ENCODE measurements at regions not wholly inside any gene's neighbourhood (a gene's known extent, or its start where the extent isn't known, plus 50 kb on each side); places are given as distances from the start of the nearest gene placed in this dataset.
"Not testable (repeated sequence)": the region's sequence is repeated elsewhere in the genome, so short reads cannot be mapped to it uniquely, and the experiment has no call there.

DNA sequence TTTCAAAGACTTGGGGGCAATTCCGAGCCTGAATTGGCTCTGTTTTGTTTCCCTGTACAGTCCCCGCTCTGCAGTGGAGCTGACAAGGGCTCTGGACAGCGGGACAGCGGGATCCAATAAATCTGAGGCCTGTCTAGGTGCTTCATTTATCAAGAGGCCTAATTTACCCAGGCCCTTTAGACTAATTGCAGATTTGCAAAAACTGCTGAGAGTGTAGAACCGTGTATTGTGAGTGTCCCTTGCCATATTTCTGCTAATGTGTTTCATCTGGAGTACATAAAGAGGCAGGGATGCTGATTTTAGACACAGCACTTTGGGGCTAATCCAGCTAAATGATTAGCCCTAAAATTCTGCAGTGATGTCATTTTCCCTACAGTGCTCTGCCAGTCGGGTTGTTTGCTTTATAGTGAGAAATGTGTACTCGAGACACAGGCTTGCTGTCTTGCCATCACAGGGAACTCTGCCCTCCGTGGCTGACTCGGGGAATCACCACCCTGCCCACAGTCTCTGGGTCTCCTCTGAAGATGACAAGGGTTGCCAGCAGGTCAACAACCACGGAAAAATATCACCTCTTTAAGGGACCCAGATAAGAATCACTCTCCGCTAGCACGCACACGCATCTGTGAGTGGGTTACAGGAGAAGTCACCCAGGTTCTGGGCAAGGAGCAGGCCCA lies 592.0 kb downstream of the BNC2 start:
- DNase-seq = peak; percentile 49

DNA sequence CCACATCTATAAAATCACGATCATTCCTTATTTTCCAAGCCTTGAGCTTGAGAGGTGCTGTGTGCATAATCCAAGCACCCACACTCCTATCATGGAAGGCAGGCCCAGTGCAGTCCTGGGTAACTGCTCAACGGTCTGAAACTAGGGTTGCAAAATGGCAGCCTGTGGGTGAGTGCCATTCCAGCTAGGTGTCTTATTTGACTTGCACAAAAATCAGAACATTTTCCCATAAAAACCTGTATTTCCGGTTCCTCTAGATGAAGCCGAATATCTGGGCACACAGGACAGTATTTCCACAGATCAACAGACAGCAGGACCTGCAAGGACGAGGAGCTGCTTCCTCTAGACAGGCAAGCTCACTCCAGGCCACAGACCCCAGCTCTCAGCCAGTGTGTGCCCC lies 588.8 kb downstream of the BNC2 start:
- no peak for DNase-seq

DNA sequence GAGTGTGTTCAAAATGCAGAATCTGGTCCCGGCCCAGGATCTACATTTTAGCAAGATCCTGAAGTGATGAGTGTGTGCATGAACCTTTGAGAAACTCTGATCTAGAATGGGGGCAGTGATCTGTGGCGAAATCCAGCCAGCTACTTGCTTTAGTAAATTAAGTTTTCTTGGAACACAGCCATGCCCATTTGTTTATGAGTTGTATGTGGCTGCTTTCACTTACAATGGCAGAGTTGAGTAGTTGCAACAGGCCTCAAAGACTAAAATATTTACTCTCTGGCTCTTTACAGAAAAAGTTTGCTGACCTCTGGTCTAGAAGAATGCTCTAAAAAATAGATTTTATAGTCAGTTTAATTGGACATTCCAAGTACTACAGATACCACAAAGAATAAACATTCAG lies 588.3 kb downstream of the BNC2 start:
- no peak for DNase-seq

DNA sequence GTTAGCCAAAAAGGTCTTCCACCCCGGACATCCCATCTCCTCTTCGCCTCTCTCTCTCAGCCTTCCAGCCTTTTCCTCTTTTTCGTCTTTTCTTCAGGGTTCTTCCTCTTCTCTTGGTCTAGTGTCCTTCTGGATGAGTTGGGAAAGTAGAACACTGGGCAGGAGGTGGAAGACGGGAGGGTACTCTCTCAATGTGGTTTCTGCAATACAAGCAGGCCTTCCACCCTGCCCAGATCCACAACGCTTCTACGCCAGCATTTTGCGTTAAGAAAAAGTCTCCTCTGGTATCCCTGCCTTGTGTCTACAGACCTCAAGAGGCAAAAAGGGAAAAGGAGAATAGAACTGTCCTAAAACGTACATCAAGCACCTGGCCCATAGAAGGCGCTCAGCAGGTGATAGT lies 587.8 kb downstream of the BNC2 start:
- DNase-seq = no peak

DNA sequence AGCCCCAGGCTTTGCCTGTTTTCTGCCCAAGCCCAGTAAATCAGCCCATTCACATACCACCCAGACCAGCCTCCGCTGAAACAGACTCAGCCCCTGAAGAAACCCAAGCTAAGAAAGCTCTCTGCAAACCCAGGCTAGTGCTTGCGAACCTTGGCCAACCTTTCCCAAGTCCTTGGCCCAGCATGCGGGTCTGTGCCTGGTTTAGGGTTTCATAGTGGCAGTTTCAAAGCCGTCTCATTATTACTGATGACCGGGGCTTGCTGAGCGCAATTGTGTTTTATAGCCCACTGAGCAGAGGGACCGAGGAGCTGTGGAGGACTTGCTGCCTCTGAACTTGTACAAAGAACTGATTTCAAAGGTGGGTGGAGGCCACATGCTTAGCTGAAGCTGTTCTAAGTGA lies 584.3 kb downstream of the BNC2 start:
- DNase-seq = no peak

DNA sequence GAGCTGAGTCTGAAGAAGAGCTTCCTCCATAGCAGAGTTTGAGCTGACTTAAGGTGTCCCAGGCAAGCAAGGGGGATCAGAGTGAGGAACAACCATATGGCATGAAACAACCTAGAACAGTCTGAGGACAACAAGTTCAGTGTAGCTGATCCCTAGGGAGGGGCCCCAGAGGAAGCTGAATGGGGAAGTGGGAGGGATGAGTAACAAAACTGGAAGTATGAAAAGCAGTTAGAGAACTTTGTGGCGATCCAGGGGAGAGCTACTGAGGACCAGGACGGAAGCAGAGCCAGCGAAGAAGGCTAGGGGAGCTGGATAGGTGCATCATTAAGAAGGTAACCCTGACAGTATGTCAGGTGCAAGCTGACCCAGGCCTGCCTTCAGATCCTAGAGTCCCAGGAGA lies 580.8 kb downstream of the BNC2 start:
- no peak for DNase-seq

DNA sequence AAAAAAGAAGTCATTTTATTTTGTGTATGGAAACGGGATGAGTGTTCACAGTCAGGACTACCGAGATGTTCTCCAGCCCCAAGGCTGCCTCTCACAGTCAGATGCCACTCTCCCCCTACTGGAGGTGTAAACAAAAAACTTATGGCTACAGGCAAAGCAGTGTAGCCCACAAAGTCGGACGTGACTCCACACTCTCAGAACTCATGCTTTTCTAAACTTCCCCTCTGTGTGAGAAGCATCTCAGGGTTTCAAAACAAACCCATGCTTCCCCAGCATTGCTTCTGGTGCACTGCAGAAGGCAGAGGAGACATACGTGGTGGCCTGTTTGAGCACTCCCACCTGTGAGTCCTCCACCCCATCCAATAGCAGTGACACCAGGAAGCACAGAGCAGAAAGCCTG lies 580.3 kb downstream of the BNC2 start:
- DNase-seq = no peak

DNA sequence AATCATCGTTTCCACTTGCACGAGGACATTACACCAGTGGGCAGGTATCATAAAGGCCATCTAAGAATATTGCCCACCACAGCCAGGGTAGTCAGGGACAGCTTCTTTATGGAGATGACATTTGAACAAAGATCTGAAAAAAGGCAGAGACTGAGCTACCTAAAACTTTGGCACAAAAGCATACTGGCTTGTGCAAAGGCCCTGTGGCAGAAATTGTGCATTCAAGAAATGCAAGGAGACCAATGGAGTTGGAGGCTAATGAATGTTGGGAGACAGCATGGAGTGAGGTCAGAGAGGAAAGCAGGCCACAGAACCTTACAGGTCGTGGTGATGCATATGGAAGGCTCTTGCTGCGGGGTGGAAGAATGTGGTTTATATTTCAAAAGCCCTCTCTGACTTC lies 578.5 kb downstream of the BNC2 start:
- DNase-seq = no peak

DNA sequence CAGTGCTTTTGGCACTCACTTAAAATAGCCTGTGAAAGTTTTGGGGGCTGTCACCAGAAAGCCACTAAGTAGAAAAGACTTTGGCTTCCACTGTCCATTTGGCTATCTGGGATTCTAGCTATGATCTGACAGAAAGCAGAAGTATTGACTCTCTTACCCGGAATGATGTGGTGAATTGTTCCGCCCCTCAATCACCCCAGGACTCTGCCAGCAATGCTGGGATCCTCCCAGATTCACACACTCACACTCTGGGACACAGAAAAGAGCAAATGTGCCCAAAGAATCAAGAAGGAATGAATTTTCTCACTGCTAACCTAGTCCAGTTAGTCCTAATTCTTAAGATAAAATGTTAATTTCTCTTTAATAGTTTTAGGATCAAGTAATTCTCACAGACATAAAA lies 576.9 kb downstream of the BNC2 start:
- no peak for DNase-seq

DNA sequence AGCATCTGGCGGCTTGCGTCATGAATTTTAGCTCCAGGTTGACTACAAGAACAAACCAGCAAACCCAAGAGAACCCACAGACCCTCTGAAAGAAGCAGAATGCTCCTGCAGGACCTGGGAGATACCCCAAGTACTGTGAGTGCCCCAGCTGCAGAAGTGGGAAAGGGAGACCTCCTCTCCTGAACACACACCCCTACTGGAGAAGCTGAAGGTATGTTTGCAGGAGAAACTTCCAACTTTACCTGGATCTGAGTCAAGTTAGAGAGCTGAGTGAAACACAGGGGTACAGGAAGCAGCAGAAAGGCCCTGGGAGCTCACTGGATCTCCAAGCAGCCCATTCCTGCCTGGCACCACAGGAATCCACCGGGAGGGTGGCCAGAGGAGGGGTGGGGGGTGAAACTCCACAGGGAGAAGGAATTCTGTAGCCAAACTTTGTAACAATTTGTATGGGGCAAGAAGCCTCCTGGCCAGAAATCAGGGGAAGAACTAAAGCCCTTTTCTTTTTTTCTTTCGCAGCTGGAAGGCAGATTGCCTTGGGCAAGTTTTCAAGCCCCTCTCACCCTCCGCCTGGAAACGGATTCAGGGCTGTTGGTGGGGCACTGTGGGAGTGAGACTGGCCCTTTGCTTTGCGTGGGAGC lies 576.2 kb downstream of the BNC2 start:
- DNase-seq = no peak

DNA sequence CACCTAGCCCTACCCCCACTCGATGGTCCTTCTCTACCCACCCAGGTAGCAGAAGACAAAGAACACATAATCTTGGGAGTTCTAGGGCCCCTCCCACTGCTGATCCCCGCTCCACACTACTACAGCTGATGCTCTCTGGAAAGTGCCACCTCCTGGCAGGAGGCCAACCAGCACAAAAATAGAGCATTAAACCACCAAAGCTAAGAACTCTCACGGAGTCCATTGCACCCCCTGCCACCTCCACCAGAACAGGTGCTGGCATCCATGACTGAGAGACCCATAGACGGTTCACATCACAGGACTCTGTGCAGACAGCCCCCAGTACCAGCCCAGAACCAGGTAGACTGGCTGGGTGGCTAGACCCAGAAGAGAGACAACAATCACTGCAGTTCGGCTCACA lies 575.5 kb downstream of the BNC2 start:
- not testable (repeated sequence) for DNase-seq

DNA sequence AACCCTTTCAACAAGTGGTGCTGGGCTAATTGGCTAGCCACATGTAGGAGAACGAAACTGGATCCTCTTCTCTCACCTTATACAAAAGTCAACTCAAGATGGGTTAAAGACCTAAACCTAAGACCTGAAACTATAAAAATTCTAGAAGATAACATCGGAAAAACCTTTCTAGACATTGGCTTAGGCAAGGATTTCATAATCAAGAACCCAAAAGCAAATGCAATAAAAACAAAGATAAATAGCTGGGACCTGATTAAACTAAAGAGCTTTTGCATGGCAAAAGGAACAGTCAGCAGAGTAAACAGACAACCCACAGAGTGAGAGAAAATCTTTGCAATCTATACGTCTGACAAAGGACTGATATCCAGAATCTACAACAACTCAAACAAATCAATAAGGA lies 571.1 kb downstream of the BNC2 start:
- DNase-seq = not testable (repeated sequence)

DNA sequence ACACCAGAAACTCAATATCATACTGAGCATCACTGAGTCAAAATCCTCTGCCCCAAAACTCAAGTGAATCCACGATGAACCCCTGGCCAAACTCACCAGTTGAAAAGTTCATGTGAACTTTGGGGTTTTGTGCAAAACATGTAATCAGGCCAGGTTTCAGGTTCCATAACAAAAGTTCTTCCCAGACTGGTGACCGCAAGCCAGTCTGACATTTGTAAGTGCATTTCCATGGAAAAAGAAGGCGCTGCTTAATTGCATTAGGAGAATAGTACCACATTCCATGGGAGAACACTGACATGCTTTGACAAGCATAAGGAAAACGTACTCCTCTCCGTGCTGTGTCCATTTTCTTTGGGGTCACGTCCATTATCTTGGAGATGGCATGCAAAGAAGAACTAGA lies 567.0 kb downstream of the BNC2 start:
- no peak for DNase-seq

DNA sequence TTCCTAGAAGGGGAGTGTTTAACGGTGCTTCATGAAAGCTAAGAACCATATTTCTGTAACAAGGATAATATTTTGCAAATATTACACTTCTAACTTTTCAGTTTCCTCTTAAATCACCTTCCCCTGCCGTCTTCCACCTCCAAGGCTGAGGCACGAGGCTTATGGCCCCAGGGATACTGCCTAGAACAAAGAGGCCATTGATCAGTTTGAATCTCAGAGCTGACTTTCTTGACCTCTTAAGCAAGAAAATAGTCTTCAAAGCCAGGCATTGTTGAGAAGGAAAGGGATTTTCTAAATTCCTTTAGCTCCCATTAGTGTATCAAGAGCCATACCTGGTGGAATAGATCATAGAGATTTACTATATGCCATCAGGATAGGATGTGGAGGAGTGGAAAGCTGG lies 566.2 kb downstream of the BNC2 start:
- no peak for DNase-seq

DNA sequence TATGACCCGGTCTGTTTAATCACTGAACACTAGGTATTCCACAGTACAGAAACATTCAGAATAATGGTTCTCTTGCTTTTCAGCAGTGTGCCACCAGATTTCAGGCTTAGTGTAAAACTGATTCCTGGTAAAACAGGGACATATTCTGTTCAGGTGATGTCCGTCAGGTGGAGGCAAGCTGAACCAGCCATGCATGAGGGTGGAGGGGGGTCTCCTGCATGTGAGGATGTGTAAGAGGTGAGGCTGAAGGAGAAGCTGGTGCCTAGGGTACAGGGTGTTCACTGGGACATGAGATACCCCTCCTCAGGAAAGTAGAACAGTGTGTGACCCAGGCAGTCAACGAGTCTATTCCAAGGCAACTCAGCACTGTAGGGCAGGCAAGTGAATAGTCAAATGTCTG lies 563.9 kb downstream of the BNC2 start:
- no peak for DNase-seq

DNA sequence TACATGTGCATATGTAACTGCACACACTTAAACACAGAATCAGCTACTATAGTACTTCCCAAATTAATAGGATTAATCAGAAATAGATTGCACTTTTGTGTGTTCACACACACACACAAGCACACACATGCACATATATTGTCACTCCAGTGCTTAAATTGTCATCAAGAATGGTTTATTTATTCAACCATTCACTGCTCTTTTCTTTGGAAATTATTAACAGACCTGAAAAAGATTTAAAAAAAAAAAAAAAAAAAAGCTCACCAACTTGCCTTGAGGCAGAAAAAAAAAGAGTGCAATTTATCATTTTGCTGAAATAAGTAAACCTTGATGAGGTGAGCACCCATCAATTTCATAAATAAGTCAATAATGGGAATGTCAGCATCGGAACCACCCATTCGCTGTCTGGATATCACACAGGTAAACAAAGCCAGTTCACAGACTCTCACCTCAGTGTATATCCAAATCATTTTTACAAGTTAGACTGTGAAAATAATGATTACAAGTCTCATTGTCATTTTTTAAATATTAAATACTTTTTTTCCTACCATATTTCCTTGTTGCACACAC lies 562.8 kb downstream of the BNC2 start:
- DNase-seq = no peak

DNA sequence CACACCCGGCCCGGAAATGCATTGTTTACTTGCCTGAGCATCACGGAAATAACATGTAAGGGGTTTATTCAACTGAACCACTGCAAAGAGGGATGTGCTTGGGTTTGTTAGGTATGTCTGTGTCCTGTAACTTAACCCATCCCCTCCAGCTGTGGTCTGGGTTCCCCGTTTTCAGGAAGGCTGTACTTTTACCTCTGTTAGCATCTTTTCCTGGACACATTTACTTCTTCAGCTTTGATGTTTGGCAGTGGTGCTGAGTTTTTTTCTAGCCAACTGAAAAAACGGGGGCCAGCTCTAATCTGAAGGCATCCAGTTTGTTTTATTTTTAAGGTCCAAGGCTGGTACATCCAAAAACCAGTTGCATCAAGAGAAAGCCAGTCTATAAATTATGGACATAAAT lies 561.8 kb downstream of the BNC2 start:
- no peak for DNase-seq

DNA sequence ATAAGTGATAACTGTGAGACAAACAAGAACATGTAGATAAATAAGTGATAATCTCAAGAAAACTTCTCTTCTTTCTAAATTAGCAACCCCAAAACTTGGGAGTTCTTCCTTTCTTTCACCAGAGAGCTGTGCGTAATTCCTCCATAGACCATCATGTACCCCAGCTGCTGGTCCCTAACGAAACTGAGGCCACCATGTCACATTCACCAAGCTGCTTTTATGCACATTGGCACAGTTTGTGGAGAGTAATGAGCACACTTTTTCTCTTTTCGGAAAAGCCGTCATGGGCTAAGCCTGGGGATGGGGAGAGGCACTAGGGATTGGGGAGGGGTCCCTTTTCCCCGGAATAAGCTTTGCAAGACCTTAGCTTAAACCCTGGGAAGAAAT lies 561.4 kb downstream of the BNC2 start:
- no peak for DNase-seq

DNA sequence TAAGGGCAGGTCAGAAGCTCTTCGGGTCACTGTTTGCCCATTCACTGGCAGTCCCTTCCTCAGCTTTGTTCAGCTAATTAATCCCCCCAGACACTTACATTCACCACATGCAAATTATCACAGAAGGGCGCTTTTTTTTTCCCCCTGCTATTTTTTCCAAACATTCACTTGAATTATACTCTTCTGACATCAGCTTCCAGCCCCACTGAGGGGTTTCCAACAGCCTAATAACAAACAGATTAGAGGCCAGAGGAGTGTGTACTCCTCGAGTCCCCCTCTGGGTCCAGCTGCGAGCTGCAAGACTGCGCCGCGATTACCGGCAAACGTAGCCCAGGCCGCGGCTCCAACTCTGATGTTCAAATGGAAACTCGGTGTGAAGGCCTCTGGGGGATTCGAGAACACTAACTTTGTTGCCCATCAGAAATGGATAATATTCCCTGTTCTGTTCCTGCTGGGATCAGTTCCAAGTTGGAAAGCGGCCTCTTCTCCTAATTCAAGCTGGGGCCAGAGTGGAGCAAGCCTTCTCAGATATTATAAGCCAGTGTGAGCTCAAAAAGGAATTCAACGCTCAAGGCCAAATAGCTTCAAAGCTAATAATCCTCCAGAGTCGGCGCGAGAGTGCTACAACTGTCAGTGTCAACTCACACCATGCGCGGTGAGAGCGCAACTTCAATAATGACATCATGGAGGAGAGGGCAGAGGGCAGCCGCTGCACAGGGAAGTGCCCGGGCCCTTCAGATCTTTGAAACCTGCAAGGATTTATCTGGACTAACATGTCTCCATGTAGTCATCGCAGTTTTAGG lies 560.8 kb downstream of the BNC2 start:
- peak; percentile 88 for DNase-seq

DNA sequence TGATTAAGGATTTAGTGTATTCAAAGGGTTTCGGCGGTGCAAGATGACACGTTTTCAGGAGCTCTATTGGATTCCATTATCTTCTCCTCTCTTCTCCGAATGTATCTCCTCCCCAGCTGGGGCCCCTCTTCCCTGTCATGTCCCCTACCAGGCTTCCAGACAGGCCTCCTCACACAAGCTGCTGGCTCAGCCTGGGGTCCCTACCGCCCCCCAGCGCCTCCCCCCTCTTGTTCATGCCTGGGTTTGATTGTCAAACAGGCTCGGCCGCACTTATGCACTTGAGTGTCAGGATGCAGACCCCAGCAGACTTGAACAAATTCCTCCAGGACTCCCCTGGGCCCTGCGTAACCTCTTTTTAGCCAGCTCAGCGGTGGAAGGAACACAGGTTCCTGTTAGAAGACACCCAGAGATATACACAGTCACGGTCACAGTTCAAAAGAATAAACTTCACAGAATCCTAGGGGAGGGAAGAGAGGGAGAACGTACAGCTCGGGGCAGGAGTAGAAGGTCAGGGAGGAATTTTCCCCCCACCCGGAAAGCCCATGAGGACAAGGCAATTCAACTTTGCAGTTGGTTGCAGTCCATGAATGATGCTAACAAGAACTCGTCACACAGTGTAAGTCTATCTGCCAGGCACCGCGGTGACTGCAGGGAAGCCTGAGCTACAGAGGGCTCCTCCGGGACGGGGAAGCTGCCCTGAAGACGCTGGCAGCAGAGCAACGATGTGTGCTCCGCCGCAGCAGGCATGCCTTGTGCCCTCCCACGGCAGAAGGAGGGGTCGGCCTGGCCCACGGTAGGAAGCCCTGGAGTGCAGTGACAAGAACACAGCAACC lies 560.0 kb downstream of the BNC2 start:
- DNase-seq = peak; percentile 77

DNA sequence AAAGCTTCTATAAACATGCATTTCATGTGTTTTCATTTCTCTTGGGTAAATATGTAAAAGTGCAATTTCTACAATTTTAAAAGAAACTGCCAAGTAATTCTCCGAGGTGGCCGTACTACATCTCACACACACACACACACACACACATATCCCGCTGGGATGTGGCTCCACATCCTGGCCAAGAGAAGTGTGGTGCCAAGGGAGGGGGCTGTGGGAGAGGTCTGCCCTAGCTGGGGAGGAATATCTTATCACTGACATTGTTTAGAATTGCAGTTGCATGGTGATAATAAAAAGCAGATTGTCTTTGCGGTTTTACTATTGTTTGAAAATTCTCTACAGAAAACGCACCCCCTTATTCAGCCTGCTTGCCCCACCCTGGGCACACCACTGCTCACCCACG lies 558.4 kb downstream of the BNC2 start:
- no peak for DNase-seq

DNA sequence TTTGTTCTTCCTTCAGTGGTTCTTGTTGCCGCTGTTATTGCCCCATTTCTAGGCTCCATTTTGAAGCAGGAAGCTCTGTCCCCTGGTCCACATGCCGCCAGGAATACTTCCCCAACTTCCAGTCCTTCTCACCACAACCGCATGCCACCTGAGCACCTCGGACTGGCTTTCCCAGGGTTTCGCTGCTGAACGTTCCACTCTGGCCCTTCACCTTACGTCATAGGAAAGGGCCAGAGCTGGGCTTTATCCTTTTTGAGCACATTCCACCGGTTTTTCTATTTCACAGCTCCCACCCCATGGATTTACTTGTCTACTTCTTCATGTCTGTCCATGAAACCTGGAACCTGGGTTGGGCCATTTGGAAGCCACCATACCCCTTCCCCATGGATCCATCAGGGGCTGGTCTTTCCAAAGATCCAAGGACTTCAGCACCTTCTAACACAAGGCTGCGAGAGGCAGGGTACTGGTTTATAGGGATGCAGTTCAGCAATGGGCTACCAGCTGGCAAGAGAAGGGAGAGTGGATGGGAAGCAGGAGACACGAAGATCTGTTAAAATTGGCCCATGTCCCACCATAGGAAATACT lies 557.4 kb downstream of the BNC2 start:
- DNase-seq = no peak
